ENCODE measurements at regions not wholly inside any gene's neighbourhood (a gene's known extent, or its start where the extent isn't known, plus 50 kb on each side); places are given as distances from the start of the nearest gene placed in this dataset.

DNA sequence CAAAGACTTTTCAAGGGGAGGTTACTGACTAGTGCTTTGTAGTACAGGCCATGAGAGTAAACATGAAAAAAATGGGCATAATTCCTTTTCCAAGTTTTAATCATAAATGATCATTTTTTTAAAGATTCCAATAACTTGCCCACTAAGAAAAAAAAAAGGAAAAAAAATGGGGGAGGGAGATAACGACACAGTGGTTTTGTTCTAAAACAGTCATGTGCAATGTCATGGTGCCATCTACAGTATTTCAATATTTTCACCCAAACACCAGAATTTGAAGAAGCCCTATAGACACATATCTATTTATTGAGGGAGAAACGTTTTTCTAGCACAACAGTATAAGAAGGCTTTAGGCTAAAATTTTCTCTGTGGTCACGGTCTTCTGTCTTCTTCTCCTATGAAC, 250.2 kb downstream of the LTN1 start:
- in situ Hi-C loops (cut with HindIII; ENCODE audit: low pct_unique_long_range_greater_than_20kb, low sequenced_read_pairs), result no loop called here
- H3K27ac ChIP-seq (ENCODE audit: low read length), result no peak overlapping the region
- BruUV-seq (replicated peaks), result no TSS peak

DNA sequence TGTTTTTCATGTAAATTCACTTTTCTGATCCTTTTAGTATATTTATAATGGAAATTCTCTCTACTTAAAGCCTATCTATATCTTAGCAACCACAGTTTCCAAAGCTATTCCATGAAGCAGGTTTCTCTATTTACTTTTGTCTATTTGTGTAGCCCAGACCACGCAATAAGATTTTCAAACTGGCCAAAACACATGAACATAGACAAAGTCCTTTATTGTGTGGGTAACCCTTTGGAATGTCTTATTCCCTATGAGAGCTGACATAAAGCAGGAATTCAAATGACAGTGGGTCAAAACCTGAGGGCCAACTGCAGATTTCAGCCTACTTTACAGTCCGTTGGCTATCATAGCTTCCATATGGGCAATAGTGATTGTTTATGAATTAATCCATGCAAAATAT, 252.6 kb downstream of the LTN1 start:
- Histone ChIP-seq H3K27me3 (ENCODE audit: control insufficient read depth, insufficient read depth, low read length) (no peaks in the 10 kb centered on the region), H3K4me1 (ENCODE audit: control insufficient read depth, insufficient read depth, low read length) (no peaks in the 10 kb centered on the region), H3K9me3 (ENCODE audit: control insufficient read depth, insufficient read depth, low read depth, low read length) (no peaks in the 10 kb centered on the region), H3K36me3 (ENCODE audit: control insufficient read depth, insufficient read depth, low read length) (no peaks in the 10 kb centered on the region), H3K4me3 (ENCODE audit: low read depth in 2 of 2, low read length in 2 of 2) (no peak overlapping the region), H3K27ac (ENCODE audit: low read length) (no peak overlapping the region)
- ATAC-seq (no peak), DNase-seq (ENCODE audit: low read depth, low spot score) (no peak)
- intact Hi-C loops (cut with micrococcal nuclease; ENCODE audit: unreplicated experiment) (loop anchor here (10.0 kb wide), 2 partner anchors 405 to 1035 kb away; no protein-coding TSS in a partner anchor), in situ Hi-C loops (cut with HindIII; ENCODE audit: low pct_unique_long_range_greater_than_20kb, low sequenced_read_pairs) (no loop called here)
- ChIA-PET POLR2A (no interaction called here), CTCF (no interaction called here)
- no TSS peak for BruUV-seq (replicated peaks)
- TF ChIP-seq, protein P1, sequence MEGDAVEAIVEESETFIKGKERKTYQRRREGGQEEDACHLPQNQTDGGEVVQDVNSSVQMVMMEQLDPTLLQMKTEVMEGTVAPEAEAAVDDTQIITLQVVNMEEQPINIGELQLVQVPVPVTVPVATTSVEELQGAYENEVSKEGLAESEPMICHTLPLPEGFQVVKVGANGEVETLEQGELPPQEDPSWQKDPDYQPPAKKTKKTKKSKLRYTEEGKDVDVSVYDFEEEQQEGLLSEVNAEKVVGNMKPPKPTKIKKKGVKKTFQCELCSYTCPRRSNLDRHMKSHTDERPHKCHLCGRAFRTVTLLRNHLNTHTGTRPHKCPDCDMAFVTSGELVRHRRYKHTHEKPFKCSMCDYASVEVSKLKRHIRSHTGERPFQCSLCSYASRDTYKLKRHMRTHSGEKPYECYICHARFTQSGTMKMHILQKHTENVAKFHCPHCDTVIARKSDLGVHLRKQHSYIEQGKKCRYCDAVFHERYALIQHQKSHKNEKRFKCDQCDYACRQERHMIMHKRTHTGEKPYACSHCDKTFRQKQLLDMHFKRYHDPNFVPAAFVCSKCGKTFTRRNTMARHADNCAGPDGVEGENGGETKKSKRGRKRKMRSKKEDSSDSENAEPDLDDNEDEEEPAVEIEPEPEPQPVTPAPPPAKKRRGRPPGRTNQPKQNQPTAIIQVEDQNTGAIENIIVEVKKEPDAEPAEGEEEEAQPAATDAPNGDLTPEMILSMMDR (IDR thresholded peaks at IDR 0.05), result no peak
- TF ChIP-seq TCF7L2 (IDR thresholded peaks at IDR 0.05; ENCODE audit: low read depth, low read length), result no peak
- TF ChIP-seq POLR2AphosphoS5 (IDR thresholded peaks at IDR 0.05; ENCODE audit: low read depth, low read length), result no peak
- TF ChIP-seq, protein P2, sequence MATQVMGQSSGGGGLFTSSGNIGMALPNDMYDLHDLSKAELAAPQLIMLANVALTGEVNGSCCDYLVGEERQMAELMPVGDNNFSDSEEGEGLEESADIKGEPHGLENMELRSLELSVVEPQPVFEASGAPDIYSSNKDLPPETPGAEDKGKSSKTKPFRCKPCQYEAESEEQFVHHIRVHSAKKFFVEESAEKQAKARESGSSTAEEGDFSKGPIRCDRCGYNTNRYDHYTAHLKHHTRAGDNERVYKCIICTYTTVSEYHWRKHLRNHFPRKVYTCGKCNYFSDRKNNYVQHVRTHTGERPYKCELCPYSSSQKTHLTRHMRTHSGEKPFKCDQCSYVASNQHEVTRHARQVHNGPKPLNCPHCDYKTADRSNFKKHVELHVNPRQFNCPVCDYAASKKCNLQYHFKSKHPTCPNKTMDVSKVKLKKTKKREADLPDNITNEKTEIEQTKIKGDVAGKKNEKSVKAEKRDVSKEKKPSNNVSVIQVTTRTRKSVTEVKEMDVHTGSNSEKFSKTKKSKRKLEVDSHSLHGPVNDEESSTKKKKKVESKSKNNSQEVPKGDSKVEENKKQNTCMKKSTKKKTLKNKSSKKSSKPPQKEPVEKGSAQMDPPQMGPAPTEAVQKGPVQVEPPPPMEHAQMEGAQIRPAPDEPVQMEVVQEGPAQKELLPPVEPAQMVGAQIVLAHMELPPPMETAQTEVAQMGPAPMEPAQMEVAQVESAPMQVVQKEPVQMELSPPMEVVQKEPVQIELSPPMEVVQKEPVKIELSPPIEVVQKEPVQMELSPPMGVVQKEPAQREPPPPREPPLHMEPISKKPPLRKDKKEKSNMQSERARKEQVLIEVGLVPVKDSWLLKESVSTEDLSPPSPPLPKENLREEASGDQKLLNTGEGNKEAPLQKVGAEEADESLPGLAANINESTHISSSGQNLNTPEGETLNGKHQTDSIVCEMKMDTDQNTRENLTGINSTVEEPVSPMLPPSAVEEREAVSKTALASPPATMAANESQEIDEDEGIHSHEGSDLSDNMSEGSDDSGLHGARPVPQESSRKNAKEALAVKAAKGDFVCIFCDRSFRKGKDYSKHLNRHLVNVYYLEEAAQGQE (IDR thresholded peaks at IDR 0.05; ENCODE audit: insufficient read depth in 1 of 2, low read depth in 2 of 2, low read length in 1 of 2), result no peak
- no peak for TF ChIP-seq SIN3A (IDR thresholded peaks at IDR 0.05; ENCODE audit: borderline replicate concordance, insufficient read depth, low read depth, low read length)

More for the DNA sequence above, 250.2 kb downstream of the LTN1 start:
- Histone ChIP-seq H3K4me3 (ENCODE audit: low read depth in 2 of 2, low read length in 2 of 2) (no peak overlapping the region), H3K27me3 (ENCODE audit: control insufficient read depth, insufficient read depth, low read length) (no peaks in the 10 kb centered on the region), H3K4me1 (ENCODE audit: control insufficient read depth, insufficient read depth, low read length) (no peaks in the 10 kb centered on the region; the same call in 1 of the 2 replicates), H3K36me3 (ENCODE audit: control insufficient read depth, insufficient read depth, low read length) (no peaks in the 10 kb centered on the region), H3K9me3 (ENCODE audit: control insufficient read depth, insufficient read depth, low read depth, low read length) (no peaks in the 10 kb centered on the region)
- CTCF ChIA-PET, result interaction anchor here (0.7 kb wide), 1 partner anchor 225 kb away, joined by 5 read pairs; no protein-coding TSS in a partner anchor
- DNase-seq (ENCODE audit: low read depth, low spot score) (no peak), ATAC-seq (no peak)
- POLR2A ChIA-PET, result no interaction called here
- intact Hi-C loops (cut with micrococcal nuclease; ENCODE audit: unreplicated experiment), result loop anchor here (10.0 kb wide), 2 partner anchors 408 to 1038 kb away; no protein-coding TSS in a partner anchor
- no peak for TF ChIP-seq SIN3A (IDR thresholded peaks at IDR 0.05; ENCODE audit: borderline replicate concordance, insufficient read depth, low read depth, low read length)
- TF ChIP-seq, protein P2 (IDR thresholded peaks at IDR 0.05; ENCODE audit: insufficient read depth in 1 of 2, low read depth in 2 of 2, low read length in 1 of 2), result no peak
